ENCODE measurements at regions not wholly inside any gene's neighbourhood (a gene's known extent, or its start where the extent isn't known, plus 50 kb on each side); places are given as distances from the start of the nearest gene placed in this dataset.

- Histone ChIP-seq H3K36me3 (replicated peaks in 1 of 2; ENCODE audit: control insufficient read depth in 1 of 2, insufficient read depth in 2 of 2, low read length in 2 of 2) (no peaks in the 10 kb centered on the region), H3K9ac (ENCODE audit: insufficient read depth, low read depth, low read length) (no peak overlapping the region), H3K27me3 (ENCODE audit: control insufficient read depth in 1 of 2, insufficient read depth in 2 of 2, low read length in 2 of 2) (peaks cover 0 to 6% of the 10 kb centered on the region in 2 experiments; a peak in 2 of 5 replicates), H3K4me1 (ENCODE audit: insufficient read depth, low read length) (no peaks in the 10 kb centered on the region), H2AFZ (ENCODE audit: low read length) (no peak overlapping the region), H4K20me1 (ENCODE audit: insufficient read depth, low read length) (no peaks in the 10 kb centered on the region), H3K4me2 (ENCODE audit: low read depth, low read length) (no peak overlapping the region), H3K4me3 (replicated peaks in 1 of 3; ENCODE audit: insufficient read depth in 1 of 3, low read depth in 2 of 3, low read length in 3 of 3) (no peak overlapping the region), H3K27ac (ENCODE audit: extremely low read length, insufficient read depth, low read length) (no peak overlapping the region), H3K79me2 (ENCODE audit: insufficient read depth, low read length) (no peaks in the 10 kb centered on the region), H3K9me3 (ENCODE audit: low read length) (no peaks in the 10 kb centered on the region)
- ChIA-PET CTCF (ENCODE audit: low intra/inter-chr PET ratio, low total read pairs) (no interaction called here), POLR2A (no interaction called here)
- DNase-seq (ENCODE audit: low spot score): no peak
- BruUV-seq (replicated peaks): no TSS peak
- 44% methylated on average over 3 of the region's 8 CpGs for WGBS (ENCODE audit: low lambda C conversion rate)
- FAIRE-seq: no peak
- intact Hi-C loops (cut with micrococcal nuclease; ENCODE audit: unreplicated experiment): no loop called here
- no peak for ATAC-seq
- no peak for TF ChIP-seq ZNF275 (CRISPR knock-in tag; IDR thresholded peaks at IDR 0.05; ENCODE audit: borderline replicate concordance)
- in situ Hi-C loops (cut with HindIII; ENCODE audit: extremely low pct_ligation_motif_present, low pct_unique_long_range_greater_than_20kb): no loop called here
Observed at GRCh38 chr14:51453869-51454268, 197.8 kb upstream of the FRMD6 start.

GRCh38 chr14:51454351-51454750 lies 197.4 kb upstream of the FRMD6 start:
- no TSS peak for BruUV-seq (replicated peaks)
- no peaks in the 10 kb centered on the region for H4K20me1 ChIP-seq (ENCODE audit: insufficient read depth, low read length)
- ATAC-seq (no peak), DNase-seq (ENCODE audit: low spot score) (no peak), FAIRE-seq (no peak)
- H3K4me2 ChIP-seq (ENCODE audit: low read depth, low read length): no peak overlapping the region
- H3K36me3 ChIP-seq (replicated peaks in 1 of 2; ENCODE audit: control insufficient read depth in 1 of 2, insufficient read depth in 2 of 2, low read length in 2 of 2): no peaks in the 10 kb centered on the region
- ChIA-PET POLR2A (no interaction called here), CTCF (ENCODE audit: low intra/inter-chr PET ratio, low total read pairs) (no interaction called here)
- H3K79me2 ChIP-seq (ENCODE audit: insufficient read depth, low read length): no peaks in the 10 kb centered on the region
- intact Hi-C loops (cut with micrococcal nuclease; ENCODE audit: unreplicated experiment): no loop called here
- H3K27ac ChIP-seq (ENCODE audit: extremely low read length, insufficient read depth, low read length): no peak overlapping the region
- peaks cover 0 to 6% of the 10 kb centered on the region in 2 experiments; a peak in 2 of 5 replicates for H3K27me3 ChIP-seq (ENCODE audit: control insufficient read depth in 1 of 2, insufficient read depth in 2 of 2, low read length in 2 of 2)
- H3K4me1 ChIP-seq (ENCODE audit: insufficient read depth, low read length): no peaks in the 10 kb centered on the region
- H3K4me3 ChIP-seq (replicated peaks in 1 of 3; ENCODE audit: insufficient read depth in 1 of 3, low read depth in 2 of 3, low read length in 3 of 3): no peak overlapping the region
- no peak overlapping the region for H3K9ac ChIP-seq (ENCODE audit: insufficient read depth, low read depth, low read length)
- TF ChIP-seq HIC2 (CRISPR knock-in tag; IDR thresholded peaks at IDR 0.05; ENCODE audit: low read depth) (no peak), ESRRA (CRISPR knock-in tag; IDR thresholded peaks at IDR 0.05; ENCODE audit: low read depth) (no peak)
- 0% methylated on average over 1 of the region's 1 CpG for WGBS (ENCODE audit: low lambda C conversion rate)
- no peak overlapping the region for H2AFZ ChIP-seq (ENCODE audit: low read length)
- in situ Hi-C loops (cut with HindIII; ENCODE audit: extremely low pct_ligation_motif_present, low pct_unique_long_range_greater_than_20kb): no loop called here
- H3K9me3 ChIP-seq (ENCODE audit: low read length): no peaks in the 10 kb centered on the region

Data from HepG2 (cell line).